NCI-H1417 treated with DMSO at 0.1 percent for 48 hours (cell line): ENCODE measurements at regions not wholly inside any gene's neighbourhood (a gene's known extent, or its start where the extent isn't known, plus 50 kb on each side); places are given as distances from the start of the nearest gene placed in this dataset.
"Not testable (repeated sequence)": the region's sequence is repeated elsewhere in the genome, so short reads cannot be mapped to it uniquely, and the experiment has no call there.

Experiments used
- DNase-seq: peaks from one replicate; lab custom pipeline; 2025; lab: John Stamatoyannopoulos, UW

DNA sequence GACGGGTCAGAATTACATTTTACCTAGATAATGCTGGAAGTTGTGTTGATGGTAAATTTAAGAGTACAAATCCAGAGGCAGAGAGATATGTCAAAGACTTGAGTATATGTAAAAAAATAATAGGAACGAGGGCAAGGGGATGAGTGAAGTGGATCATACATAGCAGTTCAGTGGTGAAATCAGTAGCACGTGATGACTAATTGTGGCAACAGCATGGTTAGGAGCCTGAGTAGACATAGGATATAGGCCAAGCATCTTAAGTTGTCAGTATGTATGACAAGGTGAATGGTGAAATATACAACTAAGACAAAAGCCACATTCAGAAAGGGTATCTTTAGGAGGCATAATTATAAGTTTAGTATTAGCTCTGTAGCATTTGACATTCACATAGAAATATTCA lies 826.5 kb upstream of the PIK3C3 start:
- DNase-seq: no peak

GRCh38 chr18:41128126-41128525 lies 826.9 kb upstream of the PIK3C3 start:
- no peak for DNase-seq

- DNase-seq: no peak
Observed at GRCh38 chr18:41126541-41127235, 828.3 kb upstream of the PIK3C3 start.

DNA sequence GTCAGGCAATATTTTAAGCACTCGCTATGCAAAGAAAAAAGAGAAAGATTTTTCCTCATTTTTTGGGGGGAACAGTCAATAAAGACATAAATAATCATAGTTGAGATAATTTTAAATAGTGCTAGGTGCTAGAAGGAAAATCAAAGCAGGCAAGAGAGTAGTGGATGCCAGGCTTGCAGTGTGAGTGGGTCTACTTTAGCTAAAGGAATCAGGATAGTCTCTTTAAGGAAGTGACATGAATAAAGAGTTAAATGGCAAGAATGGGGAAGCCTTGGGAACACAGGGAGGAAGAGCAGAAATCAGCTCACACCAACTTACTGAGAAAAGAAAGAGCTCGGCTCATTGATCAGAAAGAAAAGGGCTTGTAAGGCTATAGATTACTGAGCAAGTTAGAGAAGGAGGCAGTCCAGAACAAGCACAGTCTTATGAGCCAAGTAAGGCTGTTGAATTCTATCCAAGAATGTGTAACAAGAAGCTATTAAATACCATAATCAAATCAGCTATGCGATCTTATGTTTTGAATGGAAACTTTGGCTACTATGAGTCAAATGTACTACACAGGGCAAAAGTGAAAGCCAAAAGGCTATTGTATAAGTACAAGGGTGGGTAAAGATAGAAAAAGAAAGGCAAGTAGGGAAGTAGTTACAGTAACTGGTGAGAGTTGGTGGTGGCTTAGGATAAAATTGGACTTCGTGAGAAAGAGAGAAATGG lies 833.8 kb upstream of the PIK3C3 start:
- no peak for DNase-seq

DNA sequence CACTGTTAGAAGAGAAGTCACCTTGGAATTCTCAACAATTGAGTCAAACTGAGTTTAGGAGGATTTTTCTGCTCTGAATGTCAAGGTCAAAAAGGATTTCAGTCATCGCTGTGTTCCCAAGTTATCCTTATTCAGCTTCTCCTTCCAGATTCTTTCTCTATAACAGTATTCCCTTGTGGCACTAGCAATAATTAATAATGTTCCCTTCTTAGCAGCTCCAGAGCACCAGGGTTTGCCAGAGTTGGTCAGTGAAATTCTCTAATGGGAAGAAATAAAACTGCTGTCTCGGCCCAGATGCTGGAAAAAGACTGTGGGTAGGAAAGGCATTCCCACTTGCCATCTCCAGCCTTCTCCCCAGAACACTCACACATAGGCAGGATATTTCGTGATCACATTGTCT lies 836.0 kb upstream of the PIK3C3 start:
- no peak for DNase-seq

- DNase-seq: no peak
Observed at GRCh38 chr18:41113885-41114482, 841.0 kb upstream of the PIK3C3 start.

DNA sequence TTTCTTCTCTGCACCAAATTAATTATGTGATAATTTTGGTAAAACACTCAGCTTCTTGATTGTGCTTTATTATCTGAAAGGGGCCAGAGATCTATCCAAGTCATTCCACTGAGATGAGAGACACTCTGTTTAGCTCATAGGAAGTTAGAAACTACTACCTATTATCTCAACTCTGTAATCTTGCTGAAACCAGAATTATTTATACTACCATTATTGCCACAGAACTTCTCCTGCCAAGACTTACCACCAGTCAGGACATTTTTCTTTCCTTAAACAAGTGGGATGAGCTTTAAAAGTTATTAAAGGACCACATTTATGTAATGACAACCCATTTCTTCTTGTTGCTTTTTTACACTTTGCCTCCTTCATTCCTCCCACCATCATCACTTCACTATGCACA lies 855.6 kb upstream of the PIK3C3 start:
- DNase-seq: no peak

- DNase-seq: peak; percentile 77
Observed at GRCh38 chr18:41096504-41096903, 858.5 kb upstream of the PIK3C3 start.

- no peak for DNase-seq
Observed at GRCh38 chr18:41077076-41077475, 878.0 kb upstream of the PIK3C3 start.

- DNase-seq: no peak
Observed at GRCh38 chr18:41075212-41075611, 879.8 kb upstream of the PIK3C3 start.

DNA sequence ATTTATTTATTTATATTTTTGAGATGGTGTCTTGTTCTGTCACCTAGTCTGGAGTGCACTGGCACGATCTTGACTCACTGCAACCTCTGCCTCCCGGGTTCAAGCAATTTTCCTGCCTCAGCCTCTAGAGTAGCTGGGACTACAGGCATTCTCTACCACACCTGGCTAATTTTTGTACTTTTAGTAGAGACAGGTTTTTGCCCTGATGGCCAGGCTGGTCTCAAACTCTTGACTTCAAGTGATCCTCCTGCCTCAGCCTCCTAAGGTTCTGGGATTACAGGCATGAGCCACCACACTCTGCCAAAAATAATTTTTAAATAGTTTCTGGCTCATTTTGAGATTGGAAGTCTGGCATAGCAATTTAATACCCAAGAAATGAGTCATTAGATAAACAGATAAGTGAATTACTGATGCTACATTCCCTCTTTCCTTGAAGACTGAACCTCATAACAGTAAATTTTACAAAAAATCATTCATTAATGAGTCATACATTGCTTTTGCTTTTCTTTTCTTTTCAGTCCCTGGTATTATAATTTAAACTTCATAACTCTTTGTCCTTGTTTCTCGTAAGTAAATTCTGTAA lies 881.6 kb upstream of the PIK3C3 start:
- DNase-seq: no peak

DNA sequence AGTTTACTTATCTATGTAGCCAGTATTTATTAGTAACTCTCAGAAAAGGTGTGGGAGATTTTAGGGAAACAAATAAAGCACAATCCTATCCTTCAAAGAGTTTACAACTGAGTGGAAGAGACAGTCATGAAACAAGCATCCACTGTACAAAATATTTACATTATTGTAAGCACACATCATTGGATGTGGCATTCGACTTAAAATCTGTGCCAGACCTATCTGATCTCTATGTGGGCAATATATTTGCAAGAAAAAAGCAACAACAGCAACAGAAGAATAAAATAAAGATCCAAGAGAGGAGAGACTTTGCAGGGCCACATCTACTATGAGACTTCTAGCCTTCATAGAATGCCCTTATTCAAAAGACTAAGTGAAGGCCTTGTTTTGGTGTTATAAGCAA lies 882.1 kb upstream of the PIK3C3 start:
- no peak for DNase-seq

DNA sequence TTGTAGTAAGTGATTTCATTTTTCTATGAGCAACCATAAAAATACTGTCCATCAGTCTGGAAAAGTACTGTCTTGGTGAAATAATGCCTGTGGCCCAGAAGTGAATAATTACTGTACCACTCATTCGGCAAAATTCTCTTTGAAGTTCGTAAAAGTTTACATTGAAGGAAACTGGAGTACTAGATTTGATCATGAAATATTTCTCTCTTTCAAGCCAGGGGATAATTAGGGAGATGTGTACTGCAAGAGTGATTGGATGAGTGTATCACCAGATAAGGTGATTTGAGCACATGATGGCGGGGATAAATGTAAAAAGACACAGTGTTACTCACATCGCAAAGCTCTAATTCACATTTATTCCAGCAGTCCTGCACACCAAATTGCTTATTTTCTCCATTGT lies 883.2 kb upstream of the PIK3C3 start:
- no peak for DNase-seq

- no peak for DNase-seq
Observed at GRCh38 chr18:41069167-41069566, 885.9 kb upstream of the PIK3C3 start.

DNA sequence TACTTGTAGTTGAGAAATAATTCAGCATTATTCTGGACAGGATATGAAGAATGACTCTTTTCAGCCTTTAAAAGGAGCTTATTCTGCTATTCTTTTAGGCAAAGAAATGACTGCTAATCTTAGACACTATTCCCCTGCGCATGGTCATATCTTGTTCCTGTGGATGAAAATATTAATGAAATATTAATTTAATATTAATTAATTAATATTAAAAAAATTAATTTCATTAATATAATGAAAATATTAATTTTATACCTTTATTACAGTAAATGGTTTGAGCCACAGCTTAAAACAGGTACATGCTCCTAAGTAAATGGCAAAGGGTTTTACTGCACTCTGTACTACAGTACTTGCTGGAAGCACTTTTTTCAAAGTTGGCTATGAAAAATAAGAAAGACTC lies 890.1 kb upstream of the PIK3C3 start:
- DNase-seq: no peak

DNA sequence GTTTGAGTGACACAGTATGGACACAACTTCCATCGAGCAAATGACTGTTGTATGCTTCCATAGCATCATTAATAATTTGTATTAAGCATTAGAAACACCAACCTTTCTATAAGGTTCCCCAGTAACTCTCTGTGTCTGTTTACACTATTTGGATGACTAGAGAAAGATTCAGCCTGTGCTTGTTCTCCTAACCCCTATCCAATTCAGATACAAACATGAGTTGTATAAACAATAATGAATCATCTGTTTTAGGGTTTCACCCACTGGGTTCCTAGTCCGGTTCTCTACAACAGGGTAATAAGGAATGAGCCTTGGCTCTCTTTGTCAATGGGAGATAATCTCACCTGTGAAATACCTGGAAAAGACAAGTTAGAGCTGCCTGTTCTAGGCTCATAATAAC lies 894.1 kb upstream of the PIK3C3 start:
- DNase-seq: no peak

GRCh38 chr18:41059126-41059415 lies 896.0 kb upstream of the PIK3C3 start:
- no peak for DNase-seq

DNA sequence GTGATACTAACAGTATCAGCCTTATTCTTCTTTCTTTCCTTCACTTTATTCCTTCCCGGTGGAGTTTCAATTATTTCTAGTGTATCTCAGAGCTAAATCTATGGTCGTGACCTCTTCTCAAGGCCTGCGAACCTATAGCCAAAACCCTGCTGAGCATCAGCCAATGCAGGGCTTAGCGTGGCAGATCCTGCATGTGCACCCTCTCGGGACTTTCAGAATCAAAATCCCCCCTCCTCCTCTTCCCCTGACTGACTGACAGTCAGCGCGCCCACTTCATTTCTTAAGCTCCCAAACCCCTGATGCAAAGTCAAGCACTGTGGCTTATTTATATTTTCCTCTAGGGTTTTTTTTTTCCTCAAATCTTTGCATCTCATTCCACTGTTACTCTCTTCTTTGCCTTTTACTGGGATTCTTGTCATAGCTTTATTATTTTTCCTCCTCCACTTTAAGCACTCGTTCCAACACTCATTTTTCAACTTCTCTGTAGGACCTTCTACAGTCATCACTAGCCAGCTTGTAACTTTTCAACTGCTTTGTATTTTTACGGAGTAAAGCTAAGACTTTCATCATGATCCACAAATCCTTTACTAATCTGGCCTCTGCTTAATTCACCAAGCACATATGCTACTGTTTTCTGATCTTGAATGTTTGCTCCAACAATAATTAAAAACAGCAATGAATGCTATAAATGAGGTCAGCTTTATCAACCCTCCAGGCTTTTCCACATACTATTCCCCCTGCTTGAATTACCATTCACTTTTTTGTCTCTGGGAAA lies 896.5 kb upstream of the PIK3C3 start:
- DNase-seq: no peak

DNA sequence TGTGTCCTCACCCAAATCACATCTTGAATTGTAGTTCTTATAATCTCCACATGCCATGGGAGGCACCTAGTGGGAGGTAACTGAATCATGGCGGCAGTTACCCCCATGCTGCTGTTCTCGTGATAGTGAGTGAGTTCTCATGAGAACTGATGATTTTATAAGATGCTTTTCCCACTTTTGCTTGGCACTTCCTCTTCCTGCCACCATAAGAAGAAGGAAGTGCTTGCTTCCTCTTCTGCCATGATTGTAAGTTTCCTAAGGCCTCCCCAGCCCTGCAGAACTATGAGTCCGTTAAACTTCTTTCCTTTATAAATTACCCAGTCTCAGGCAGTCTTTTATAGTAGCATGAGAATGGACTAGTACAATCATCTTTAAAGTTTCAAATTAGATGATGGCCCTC lies 902.4 kb upstream of the PIK3C3 start:
- no peak for DNase-seq

DNA sequence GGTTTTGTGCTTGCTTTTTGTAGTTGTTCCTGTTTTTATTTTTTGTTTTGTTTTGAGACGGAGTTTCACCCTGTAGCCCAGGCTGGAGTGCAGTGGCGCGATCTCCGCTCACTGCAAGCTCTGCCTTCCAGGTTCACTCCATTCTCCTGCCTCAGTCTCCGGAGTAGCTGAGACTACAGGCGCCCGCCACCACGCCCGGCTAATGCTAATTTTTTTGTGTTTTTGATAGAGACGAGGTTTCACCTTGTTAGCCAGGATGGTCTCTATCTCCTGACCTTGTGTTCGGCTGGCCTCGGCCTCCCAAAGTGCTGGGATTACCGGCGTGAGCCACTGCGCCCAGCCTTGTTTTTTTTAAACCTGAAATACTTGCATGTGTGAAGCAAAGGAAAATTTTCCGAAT lies 908.8 kb upstream of the PIK3C3 start:
- not testable (repeated sequence) for DNase-seq

- no peak for DNase-seq
Observed at GRCh38 chr18:41043876-41044275, 911.2 kb upstream of the PIK3C3 start.

GRCh38 chr18:41042866-41043265 lies 912.2 kb upstream of the PIK3C3 start:
- no peak for DNase-seq

DNA sequence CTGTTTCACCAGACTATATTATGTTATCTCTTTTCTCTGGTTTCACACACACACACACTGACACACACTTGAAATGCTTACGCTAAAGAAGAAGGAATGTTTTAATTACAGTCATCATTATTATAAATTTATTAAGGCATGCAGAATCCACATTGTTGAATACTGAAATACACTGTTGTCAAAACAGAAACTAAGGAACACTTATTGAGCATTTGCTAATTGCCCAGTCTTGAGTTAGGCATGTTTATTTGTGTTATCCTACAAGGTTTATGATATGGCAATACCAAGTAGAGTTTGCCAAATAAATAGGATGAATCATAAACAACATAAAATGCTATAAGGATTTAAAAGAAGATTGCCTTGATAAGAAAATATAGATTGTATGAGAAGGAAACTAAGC lies 917.0 kb upstream of the PIK3C3 start:
- no peak for DNase-seq
